HG03565 (cell line): ENCODE measurements at regions not wholly inside any gene's neighbourhood (a gene's known extent, or its start where the extent isn't known, plus 50 kb on each side); places are given as distances from the start of the nearest gene placed in this dataset.

Source experiments
- ATAC-seq: cut with Tn5 transposase; IDR thresholded peaks from one replicate; pipeline ENCODE4 v1.9.1; 2021; ENCODE audit warnings: mild to moderate bottlenecking, moderate library complexity; ENCODE audit not compliant: unreplicated experiment

DNA sequence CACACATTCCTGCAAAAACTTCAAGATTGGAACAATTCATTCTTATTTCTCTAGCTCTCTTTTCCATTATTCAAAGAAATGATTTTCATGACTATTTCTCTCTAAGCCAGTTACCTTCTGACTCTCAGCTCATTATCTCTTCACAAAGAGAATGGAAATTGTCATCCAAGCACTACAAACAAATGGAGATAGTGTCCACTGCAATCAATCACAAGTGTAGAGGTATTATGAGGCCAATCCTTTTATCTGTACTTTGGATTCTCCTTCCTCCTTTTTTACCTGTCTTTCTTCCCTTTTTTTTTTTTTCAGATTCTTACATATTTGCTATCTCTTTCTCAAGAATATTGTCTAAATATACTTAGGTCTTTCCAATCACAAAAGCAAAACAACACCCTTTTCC lies 497.7 kb upstream of the MEF2C start:
- no peak for ATAC-seq

GRCh38 chr5:89377767-89378455 lies 494.9 kb upstream of the MEF2C start:
- no peak for ATAC-seq

DNA sequence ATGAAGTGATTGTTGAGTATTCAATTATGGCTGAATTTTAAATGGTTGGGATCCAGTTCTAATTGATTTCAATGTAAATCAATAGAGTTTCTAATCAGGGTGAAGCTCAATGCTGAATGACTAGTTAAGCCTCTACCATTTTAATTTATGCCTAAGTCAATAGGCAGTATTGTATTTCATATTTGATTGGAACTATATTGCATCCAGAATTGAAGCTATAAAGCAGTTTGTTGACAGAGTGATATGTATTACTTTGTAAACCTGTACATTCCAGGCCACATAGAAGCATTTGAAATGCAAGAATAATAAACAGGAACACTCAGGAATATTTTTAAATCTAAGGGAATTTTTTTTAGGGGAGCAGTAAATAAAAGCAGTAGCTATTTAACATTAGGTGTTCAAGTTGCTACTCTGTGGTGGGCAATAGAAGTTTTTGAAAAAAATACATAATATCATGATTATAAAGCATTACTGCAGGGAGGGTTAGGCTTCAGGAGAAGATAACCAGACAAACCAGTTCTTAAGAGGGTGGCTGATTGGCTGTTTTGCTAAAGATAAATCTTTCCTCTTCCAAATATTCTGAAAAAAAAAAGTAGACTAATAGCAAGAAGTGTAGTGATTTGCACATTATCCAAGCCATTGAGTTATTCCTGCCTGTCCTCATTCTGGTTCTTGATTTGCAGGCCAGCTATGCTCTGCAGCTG lies 492.0 kb upstream of the MEF2C start:
- ATAC-seq, result no peak

DNA sequence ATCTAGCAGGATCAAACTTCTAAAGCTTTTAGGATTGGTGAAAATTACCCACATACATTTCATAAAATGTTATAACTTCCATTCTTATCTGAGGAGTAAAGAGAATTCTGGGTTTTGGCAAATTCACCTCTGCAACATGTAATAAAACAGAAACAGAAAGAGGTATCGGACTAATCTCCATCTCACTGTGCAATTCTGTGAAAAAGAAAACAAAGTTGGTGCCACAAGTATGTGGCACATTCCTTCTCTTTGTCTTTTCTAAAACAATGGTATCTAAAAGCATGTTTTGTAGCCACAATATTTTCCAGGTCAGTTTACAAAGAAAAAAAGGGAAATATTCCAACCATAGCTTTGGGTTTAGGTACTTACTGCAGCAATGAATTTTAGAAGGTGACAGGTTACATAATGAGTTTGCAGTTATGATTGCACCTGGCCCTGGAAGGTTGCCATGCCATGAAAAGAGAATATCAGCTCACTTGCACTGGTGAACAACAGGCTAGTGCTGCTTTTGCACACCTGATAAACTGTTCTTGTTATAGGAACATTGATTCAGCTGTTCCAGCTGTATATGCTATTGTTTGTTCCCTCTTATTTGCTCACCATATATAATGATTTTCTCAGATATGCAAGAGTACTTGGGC lies 491.3 kb upstream of the MEF2C start:
- no peak for ATAC-seq

DNA sequence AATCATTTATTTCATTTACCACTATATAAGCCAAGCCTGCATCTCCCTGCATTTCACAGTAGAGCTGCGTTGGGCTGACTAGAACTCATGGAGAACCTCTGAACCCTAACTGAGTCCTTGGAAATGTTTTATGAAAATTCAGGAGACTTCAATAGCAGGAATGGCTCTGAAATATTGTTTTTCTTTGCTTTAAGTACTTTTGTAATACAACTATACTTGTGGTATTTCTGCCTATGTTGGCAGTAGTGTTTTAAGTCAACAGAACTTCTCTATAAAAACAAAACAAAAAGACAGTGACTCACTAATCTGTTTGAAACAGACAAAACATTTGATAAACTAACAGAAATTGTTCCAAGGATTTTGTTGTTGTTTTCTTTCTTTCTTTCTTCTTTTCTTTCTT lies 489.2 kb upstream of the MEF2C start:
- ATAC-seq, result no peak

DNA sequence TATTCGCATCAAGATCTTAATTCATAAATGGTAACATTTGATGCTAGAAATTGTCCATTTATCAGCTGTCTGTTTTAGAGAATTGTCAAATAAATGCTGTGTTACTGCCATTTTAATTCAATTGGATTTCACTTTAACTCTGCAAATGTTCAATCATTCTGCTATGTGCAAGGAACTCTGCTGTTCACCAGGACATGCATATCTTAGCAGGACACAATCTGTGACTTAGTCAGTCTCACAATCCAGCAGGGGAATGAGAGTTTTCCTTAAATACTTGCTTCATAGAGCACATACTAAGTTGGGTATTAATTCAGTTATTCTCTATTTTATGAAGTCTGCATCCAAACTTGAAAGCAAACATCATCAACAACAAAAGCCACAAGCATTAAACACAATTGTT lies 488.7 kb upstream of the MEF2C start:
- ATAC-seq, result no peak

GRCh38 chr5:89359046-89359445 lies 476.1 kb upstream of the MEF2C start:
- ATAC-seq, result no peak

- ATAC-seq, result peak; percentile 30
Measured at GRCh38 chr5:89353837-89354551, 471.0 kb upstream of the MEF2C start.

- no peak for ATAC-seq
Measured at GRCh38 chr5:89351975-89352374, 469.0 kb upstream of the MEF2C start.

GRCh38 chr5:89351222-89351621 lies 468.2 kb upstream of the MEF2C start:
- peak; percentile 12 for ATAC-seq

GRCh38 chr5:89350684-89351083 lies 467.7 kb upstream of the MEF2C start:
- peak; percentile 46 for ATAC-seq

DNA sequence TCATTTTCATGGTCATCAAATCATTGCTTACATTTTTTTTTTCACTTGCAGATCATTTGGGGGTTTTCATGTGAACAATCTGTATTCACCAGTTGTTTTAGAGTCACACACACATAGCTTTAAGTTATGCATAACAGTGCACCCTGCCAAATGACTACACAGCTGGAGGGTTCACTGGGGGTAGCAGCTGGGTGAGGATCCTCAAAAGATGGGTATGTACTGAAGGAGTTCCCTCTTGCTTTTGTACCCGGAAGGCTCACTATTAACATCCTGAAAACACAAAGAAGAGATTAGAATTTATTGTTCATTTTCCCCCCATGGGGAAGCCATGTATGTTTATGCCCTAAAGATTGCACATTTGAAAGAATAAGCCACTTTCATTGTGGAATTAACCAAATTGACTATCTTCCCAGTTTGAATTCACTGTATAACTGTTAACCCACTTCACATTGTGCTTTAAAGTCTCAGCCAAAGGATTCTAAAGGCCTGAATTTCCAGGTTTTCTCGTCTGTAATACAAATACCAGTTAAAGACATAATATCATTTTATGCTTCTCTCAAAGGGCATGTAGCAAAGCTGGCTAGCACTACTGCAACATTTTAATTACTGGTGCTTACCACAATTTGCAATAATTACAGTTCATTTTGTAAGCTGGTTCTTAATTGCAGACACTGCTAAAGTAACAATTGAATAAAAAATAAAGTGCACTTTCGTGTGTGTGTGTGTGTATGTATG lies 466.4 kb upstream of the MEF2C start:
- no peak for ATAC-seq

DNA sequence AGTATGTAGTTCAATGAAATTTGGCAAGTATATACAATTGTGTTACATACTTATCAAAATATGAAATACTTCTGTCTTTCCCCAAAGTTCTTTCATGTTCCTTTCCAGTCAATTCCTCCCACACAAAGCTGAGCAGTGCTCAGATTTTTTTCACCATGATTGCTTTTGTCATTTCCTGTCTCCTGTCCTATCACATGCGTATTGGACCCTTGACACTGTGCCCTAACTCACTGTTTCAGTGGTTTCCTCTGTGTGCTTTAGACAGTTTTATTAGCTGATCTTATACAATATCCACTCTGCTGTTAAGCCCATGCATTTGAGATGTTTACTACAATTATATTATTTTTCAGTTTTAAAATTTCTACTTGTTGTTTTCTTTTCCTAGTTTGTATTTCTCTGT lies 463.6 kb upstream of the MEF2C start:
- no peak for ATAC-seq

DNA sequence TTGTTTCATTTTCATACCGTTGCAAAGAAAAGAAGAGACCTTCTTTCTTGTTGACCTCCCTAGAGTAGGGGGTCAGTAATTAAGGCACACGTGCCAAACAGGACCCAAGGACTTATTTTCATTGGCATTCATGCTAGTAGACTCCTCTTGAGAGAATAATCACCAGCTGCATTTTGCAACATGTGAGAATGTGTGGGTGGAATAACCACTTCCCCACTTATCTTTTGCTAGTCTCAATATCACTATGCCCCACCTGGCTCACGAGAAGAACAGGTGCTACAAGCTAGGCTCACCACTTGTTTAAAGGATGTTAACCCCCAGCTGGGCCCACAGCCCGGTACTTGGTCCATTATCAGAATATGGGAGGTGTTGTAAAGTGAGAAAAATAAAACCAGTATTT lies 460.7 kb upstream of the MEF2C start:
- peak; percentile 77 for ATAC-seq

DNA sequence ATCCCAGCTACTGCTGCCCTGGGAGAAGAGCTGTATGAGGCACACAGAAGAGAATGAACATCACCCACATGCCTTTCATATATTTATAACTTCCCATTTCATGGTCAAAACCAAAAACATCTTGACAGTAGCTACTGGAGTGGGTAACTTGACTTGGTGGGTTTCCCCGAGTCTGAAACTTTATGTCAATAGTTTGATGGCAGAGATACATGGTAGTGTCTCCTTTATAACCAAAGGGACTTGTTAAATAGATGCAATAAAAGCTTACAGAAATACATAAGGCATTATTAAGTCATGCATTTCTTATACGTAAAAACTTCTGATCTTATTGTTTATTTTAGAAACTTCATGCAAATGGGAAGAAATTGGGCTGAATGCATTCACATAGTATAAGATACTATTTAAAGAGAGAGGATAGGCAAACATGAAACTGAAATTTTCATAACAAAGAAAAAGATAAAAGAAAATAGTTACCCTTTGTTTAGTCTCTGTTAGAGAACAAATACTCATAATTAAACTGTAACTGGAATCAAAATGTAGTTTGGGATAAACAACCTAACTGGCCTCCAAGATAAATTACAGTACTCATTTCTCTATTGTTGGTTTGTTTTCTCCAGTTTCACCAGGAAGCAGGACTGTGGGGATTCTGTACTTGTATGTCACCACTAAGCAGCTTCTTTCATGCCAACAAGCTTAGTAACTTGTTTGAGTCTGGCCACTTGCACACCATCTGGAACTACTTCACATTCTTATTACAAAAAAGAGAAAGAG lies 459.3 kb upstream of the MEF2C start:
- peak; percentile 32 for ATAC-seq

GRCh38 chr5:89338935-89339334 lies 456.0 kb upstream of the MEF2C start:
- ATAC-seq, result no peak

DNA sequence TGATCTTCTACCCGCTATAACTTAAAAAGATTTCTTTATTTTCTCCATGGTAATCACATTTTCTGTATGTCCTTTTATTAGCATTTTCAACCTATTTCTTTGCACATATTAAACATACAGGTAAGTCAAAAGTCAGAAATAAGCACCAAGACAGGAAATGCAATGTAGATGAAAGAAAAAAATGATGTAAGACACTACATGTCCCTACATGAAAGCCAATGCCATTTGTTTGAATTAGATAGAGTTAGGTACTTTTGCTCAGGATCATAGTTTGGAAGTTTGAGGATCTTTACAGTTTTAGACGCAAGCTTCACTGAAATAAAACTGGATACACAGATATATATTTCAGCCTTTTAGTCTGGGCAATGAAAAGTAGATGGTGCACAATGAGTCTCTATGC lies 453.1 kb upstream of the MEF2C start:
- no peak for ATAC-seq

DNA sequence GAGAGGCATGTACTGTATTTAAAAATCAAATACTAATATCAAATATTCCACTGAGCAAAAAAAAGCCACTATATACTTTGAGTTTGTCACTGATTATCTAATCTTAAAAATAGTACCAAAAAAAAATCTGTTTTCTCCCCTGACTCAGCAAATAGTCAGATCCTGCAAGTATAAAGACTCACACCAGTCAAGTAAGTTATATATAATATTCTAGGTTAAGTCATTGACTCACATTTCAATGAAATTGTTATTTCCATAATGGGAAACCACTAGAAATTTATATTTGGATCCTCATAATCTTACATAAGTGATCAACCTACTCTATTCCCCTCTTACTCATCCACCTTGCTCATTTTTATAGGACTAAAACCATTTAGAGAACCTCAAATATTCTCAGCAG lies 447.2 kb upstream of the MEF2C start:
- no peak for ATAC-seq

DNA sequence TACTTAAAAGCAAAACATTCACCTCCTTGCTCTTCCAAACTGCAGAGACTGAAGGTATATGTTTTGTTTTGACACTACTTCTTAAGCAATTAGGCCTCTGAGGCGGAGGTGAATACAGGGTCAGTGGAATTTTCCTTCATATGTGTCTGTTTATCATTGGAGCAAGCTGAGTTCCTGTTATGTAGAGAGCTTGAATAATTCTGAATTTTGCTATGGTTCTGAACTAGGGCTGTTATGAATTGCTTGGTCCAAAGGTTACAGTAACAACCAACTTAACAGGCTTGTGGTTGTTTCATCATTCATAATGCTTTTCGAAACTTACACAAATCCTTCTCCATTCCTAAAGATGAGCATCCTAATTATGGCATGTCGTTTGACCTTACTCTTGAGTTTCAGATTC lies 444.6 kb upstream of the MEF2C start:
- no peak for ATAC-seq

DNA sequence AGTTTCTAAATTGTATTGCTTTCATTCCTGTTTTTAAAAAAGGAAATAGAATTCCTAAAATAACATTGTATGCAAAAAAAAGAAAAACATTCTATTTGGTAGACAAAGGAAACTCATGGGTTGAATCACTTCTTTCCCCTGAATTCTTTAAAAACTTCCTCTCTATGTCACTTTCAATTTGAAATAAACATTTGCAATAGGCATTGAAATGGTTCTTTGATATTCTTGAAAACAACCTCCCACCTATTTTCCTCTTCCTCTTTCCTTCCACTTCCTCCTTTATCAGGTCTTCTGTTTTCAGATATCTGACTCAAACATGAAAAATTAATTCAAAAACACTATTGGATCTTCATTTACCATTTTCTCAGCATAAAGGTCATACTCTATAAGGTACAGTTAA lies 442.0 kb upstream of the MEF2C start:
- no peak for ATAC-seq
